Muscle layer of duodenum (tissue), 2 donors: ENCODE measurements at regions not wholly inside any gene's neighbourhood (a gene's known extent, or its start where the extent isn't known, plus 50 kb on each side); places are given as distances from the start of the nearest gene placed in this dataset.
"Not testable (repeated sequence)": the region's sequence is repeated elsewhere in the genome, so short reads cannot be mapped to it uniquely, and the experiment has no call there.

Source experiments
- H3K27ac ChIP-seq: one replicate; pipeline ENCODE4 v1.7.0; 2013; ENCODE audit warnings: mild to moderate bottlenecking, low read length
- H3K27me3 ChIP-seq: one replicate; pipeline ENCODE4 v1.7.0; 2013; ENCODE audit warnings: low read depth, mild to moderate bottlenecking, control low read depth, low read length
- H3K36me3 ChIP-seq, 2 donors: one replicate each; pipeline ENCODE4 v1.7.0; 2013; ENCODE audit warnings: low read length in 2 of 2, control low read depth in 1 of 2, mild to moderate bottlenecking in 1 of 2; ENCODE audit not compliant: insufficient read depth in 2 of 2, control insufficient read depth in 1 of 2
- H3K4me1 ChIP-seq, 2 donors: one replicate each; pipeline ENCODE4 v1.7.0; 2013; ENCODE audit warnings: low read length in 2 of 2, mild to moderate bottlenecking in 2 of 2, control low read depth in 1 of 2, moderate library complexity in 1 of 2; ENCODE audit not compliant: insufficient read depth in 2 of 2, control insufficient read depth in 1 of 2
- H3K4me3 ChIP-seq, 2 donors: one replicate each; pipeline ENCODE4 v1.7.0; 2013; ENCODE audit warnings: low read length in 2 of 2, low read depth in 1 of 2, mild to moderate bottlenecking in 1 of 2
- H3K9me3 ChIP-seq, 2 donors: one replicate each; pipeline ENCODE4 v1.7.0; 2013; ENCODE audit warnings: low read length in 2 of 2, control low read depth in 1 of 2, mild to moderate bottlenecking in 1 of 2; ENCODE audit not compliant: control insufficient read depth in 1 of 2
- donor health status: healthy.

DNA sequence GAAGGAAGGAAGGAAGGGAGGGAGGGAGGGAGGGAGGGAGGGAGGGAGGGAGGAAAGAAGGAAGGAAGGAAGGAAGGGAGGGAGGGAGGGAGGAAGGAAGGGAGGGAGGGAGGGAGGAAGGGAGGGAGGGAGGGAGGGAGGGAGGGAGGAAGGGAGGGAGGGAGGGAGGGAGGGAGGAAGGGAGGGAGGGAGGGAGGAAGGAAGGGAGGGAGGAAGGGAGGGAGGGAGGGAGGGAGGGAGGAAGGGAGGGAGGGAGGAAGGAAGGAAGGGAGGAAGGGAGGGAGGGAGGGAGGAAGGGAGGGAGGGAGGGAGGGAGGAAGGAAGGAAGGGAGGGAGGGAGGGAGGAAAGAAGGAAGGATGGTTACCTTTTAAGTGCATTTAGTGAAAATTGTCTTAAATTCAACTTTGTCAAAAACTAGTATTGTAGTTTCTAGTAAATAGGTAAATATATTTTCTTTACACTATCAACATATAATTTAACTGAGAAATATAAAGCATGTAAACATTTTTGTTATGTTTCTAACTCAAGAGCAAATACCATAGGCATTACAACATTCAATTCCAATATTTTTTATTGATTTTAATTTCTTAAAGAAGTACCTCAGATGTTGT is 776.4 kb upstream of the ADGRL3 start:
- H3K27ac ChIP-seq, H3K4me3 ChIP-seq, H3K4me1 ChIP-seq: not testable (repeated sequence)

DNA sequence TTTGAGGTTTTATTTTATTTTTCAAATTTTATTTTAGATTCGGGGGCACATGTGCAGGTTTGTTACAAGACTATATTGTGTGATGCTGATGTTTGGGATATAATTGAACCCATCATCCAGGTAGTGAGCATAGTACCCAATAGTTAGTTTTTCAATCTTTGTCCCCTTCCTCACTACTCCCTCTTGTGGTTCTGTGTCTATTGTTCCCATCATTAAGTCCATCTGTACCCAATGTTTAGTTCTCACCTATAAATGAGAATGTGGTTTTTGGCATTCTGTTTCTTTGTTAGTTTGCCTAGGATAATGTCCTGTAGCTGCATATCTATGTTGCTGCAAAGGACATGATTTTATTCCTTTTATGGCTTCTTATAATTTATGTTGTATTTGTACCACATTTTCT is 767.2 kb upstream of the ADGRL3 start:
- H3K4me3 ChIP-seq, result no peak overlapping the region
- no peaks in the 10 kb centered on the region for H3K4me1 ChIP-seq
- H3K9me3 ChIP-seq, result no peaks in the 10 kb centered on the region
- no peaks in the 10 kb centered on the region for H3K36me3 ChIP-seq
- no peak overlapping the region for H3K27ac ChIP-seq
- no peaks in the 10 kb centered on the region for H3K27me3 ChIP-seq

More for the DNA sequence above, 776.4 kb upstream of the ADGRL3 start:
- H3K9me3 ChIP-seq, H3K36me3 ChIP-seq, H3K27me3 ChIP-seq: not testable (repeated sequence)

DNA sequence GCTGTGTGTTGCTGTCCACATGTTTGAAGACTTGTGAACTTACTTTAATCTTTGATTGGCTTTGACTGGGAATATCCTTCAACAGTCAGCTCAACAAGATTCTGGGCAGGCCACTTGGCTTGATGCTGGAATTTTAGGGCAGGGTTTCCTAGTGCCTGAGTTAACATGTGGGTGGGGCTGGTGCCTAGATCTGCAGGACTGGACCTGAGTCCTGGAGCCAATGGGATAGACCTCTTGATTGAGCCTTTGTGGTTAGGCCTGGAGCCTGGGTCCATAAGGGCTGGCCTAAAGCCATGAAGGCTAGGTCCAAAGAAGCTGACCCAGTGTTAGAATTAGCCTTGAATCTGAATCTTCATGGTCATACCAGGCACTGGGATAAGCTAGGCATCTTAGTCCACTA is 757.1 kb upstream of the ADGRL3 start:
- no peaks in the 10 kb centered on the region for H3K27me3 ChIP-seq
- peaks cover 0 to 9% of the 10 kb centered on the region in 2 donors for H3K9me3 ChIP-seq
- H3K27ac ChIP-seq, result no peak overlapping the region
- H3K36me3 ChIP-seq, result no peaks in the 10 kb centered on the region
- no peak overlapping the region for H3K4me3 ChIP-seq
- no peaks in the 10 kb centered on the region for H3K4me1 ChIP-seq

DNA sequence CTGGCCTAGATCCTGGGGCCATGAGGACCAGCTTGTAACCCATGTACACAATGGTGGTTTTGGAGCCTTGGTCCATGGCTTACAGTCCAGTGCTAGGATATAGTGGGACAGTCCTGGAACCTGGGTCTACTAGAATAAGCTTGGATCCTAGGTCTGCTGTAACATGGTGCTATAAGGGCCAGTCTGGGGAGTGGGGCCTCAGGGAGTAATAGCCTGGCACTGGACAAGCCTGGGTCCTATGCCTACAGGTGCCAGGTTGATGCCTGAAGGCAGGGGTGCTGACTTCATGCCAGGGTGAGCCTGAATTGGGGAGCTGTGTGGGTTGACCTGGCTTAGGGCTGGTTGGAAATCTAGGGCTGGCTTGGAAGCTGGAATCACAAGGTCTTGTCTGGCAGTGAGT is 756.3 kb upstream of the ADGRL3 start:
- Histone ChIP-seq H3K9me3 (peaks cover 0 to 7% of the 10 kb centered on the region in 2 donors), H3K4me3 (no peak overlapping the region), H3K27me3 (no peaks in the 10 kb centered on the region), H3K4me1 (no peaks in the 10 kb centered on the region), H3K36me3 (no peaks in the 10 kb centered on the region), H3K27ac (no peak overlapping the region)

DNA sequence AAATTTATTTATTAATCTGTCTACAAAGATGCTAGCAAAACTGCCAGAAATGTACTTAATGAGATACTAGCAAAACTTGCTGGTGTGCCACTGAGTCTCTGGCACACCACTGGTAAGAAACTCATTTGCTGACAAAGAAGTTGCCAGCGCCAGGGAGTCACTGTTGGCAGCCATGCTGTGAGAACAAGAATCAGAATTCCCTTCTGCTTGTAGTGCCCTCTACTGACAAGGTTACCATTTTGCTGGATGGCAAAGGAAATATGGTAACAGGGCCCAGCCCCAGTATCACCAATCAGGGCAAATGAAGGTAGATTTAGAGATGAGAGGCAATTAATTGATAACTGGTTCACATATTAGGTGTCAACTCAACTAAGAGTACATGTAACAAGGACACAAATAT is 750.1 kb upstream of the ADGRL3 start:
- H3K9me3 ChIP-seq, result no peaks in the 10 kb centered on the region
- no peak overlapping the region for H3K4me3 ChIP-seq
- H3K27me3 ChIP-seq, result no peaks in the 10 kb centered on the region
- no peaks in the 10 kb centered on the region for H3K4me1 ChIP-seq
- H3K36me3 ChIP-seq, result no peaks in the 10 kb centered on the region
- no peak overlapping the region for H3K27ac ChIP-seq

DNA sequence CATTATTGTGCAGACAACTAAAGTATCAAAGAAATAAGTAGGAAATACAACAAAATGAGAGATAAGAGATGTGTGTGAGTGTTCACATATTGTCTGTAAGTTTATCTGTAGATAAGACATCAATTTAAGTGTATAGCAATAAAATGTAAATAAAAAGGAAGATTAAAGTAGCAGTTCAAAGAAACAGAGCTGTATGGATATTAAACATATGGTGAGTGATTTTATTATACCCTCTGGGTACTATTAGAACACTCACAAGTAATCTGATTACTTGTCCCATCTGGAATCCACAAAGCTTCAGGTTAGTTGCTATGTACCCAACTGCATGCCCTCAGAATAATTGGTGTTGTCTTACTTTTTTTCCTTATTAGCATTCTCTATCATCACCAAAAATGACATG is 747.9 kb upstream of the ADGRL3 start:
- Histone ChIP-seq H3K4me1 (no peaks in the 10 kb centered on the region), H3K9me3 (no peaks in the 10 kb centered on the region), H3K4me3 (no peak overlapping the region), H3K27ac (no peak overlapping the region), H3K27me3 (no peaks in the 10 kb centered on the region), H3K36me3 (no peaks in the 10 kb centered on the region)

DNA sequence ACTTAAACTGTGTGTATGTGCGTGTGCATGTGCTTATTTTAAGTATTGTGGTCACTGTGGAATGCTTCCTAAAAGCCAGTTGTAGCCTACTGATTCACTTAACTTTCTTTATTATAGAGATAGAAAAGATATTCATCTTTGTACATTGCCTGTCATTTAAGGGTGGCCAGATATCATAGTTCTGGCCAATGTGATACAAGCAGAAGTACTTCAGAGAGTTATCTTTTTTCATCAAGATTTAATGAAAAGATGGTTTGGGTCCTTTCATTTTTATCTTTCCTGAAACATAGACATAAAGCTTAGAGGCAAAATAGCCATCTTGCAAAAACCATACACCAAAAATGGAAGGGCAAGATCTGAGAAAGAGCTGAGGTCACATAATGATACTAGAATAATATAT is 744.7 kb upstream of the ADGRL3 start:
- Histone ChIP-seq H3K27ac (no peak overlapping the region), H3K36me3 (no peaks in the 10 kb centered on the region)

DNA sequence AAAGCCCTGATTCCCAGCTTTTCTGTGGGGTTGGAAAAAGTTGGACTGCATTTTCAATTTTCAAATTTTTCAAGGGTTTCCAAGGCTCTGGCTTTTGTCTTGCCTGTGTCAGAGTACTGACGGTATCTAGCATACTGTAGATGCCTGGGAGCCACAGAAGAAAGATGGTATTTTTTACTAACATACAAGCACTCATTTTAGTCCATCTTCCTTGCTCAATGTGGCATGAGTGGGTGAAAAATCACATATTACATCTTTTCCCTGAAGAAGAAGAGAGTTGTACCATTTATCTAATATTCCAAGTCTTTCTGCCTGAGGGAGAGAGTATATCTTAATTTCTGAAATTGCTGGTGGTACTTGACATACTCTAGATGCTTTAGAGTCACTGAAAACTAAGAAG is 738.6 kb upstream of the ADGRL3 start:
- no peaks in the 10 kb centered on the region for H3K27me3 ChIP-seq
- no peak overlapping the region for H3K4me3 ChIP-seq
- H3K9me3 ChIP-seq, result peaks cover 0 to 4% of the 10 kb centered on the region in 2 donors
- no peaks in the 10 kb centered on the region for H3K36me3 ChIP-seq
- no peaks in the 10 kb centered on the region for H3K4me1 ChIP-seq
- H3K27ac ChIP-seq, result no peak overlapping the region

More for the DNA sequence above, 744.7 kb upstream of the ADGRL3 start:
- Histone ChIP-seq H3K4me1 (no peaks in the 10 kb centered on the region), H3K27me3 (no peaks in the 10 kb centered on the region), H3K4me3 (no peak overlapping the region), H3K9me3 (no peaks in the 10 kb centered on the region)

DNA sequence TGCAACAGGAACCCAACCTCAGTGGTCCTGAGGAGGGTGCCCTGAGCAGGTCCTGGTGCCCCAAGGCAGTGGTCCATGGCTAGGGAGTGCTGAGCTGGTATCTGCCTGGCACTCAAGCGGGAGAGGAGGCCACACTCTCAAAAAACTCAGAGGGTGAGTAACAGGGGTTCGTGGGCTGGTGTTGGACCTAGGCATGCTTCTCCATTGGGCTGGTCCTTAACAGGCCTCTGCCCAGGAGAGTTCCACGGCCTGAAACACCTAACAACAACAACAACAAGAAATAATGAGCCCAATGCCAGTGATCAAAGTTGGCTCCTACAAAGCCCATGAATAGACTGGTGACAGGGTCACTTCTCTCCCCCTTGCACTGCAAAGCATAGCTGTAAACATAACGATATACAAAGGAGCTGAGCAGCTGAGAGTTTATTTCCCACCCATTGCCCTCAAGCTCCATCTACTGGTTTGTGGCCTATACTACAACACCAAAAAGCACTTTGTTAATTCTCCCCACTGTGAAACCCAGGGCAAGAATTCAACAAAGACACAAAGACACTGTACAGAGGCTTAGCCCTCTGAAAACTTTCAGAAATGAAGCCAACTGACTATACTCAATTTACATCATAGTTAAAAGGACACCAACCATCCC is 736.1 kb upstream of the ADGRL3 start:
- no peak overlapping the region for H3K27ac ChIP-seq
- no peaks in the 10 kb centered on the region for H3K36me3 ChIP-seq
- no peaks in the 10 kb centered on the region for H3K4me1 ChIP-seq
- no peak overlapping the region for H3K4me3 ChIP-seq
- no peaks in the 10 kb centered on the region for H3K27me3 ChIP-seq
- peaks cover 0 to 8% of the 10 kb centered on the region in 2 donors for H3K9me3 ChIP-seq

DNA sequence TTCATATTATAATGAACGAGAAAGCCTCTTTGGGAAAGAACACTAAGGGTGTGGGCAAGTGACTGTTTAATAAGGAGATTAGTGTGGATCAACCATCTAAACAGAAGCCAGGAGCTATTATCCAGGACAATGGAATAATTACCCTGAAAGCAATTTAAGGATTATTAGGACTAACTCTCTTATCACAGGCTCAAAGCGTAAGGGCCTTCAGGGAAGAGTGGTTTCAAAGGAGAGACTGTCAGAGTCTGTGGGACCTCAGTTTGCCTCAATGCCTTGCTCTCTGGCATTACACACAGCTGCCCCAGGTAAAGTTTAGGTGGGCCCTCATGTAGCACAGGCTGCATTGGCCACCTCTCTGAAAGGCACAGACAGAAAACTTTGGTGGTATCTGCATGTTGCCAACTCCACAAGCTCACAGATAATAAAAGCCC is 717.2 kb upstream of the ADGRL3 start:
- Histone ChIP-seq H3K4me1 (no peaks in the 10 kb centered on the region), H3K36me3 (no peaks in the 10 kb centered on the region), H3K4me3 (no peak overlapping the region), H3K27ac (no peak overlapping the region), H3K27me3 (no peaks in the 10 kb centered on the region), H3K9me3 (no peaks in the 10 kb centered on the region)

DNA sequence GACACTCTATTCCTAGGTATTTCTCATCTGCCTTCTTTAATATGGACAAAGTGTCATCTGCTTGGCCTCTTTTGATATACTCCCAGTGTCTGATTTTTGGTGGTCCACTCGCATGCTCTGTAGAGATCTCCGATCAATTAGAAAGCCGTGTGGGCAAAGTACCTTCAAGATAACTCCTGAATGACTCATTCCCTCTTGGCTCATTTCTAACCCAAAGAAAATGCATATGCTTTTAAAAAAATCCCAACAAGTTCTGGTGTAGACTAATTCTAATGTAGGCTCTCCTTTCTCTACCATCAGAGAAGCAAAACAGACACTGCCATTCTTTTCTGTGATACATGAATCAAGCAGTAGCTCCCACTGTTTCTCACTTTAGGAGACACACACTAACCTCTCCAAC is 714.9 kb upstream of the ADGRL3 start:
- no peaks in the 10 kb centered on the region for H3K9me3 ChIP-seq
- no peaks in the 10 kb centered on the region for H3K36me3 ChIP-seq
- H3K4me3 ChIP-seq, result no peak overlapping the region
- no peak overlapping the region for H3K27ac ChIP-seq
- H3K27me3 ChIP-seq, result no peaks in the 10 kb centered on the region
- no peaks in the 10 kb centered on the region for H3K4me1 ChIP-seq
